NCI-H345 (cell line): ENCODE measurements at regions not wholly inside any gene's neighbourhood (a gene's known extent, or its start where the extent isn't known, plus 50 kb on each side); places are given as distances from the start of the nearest gene placed in this dataset.

Experiments
- DNase-seq: peaks from one replicate; lab custom pipeline; 2025; lab: John Stamatoyannopoulos, UW

- no peak for DNase-seq
Observed at GRCh38 chr13:78227709-78228108, 309.1 kb upstream of the EDNRB start.

- no peak for DNase-seq
Observed at GRCh38 chr13:78215458-78216108, 297.0 kb upstream of the EDNRB start.

GRCh38 chr13:78201411-78201810 is 282.8 kb upstream of the EDNRB start:
- no peak for DNase-seq

- no peak for DNase-seq
Observed at GRCh38 chr13:78198821-78199220, 280.2 kb upstream of the EDNRB start.

GRCh38 chr13:78198419-78198818 is 279.8 kb upstream of the EDNRB start:
- DNase-seq: peak; percentile 76

- no peak for DNase-seq
Observed at GRCh38 chr13:78197231-78197630, 278.6 kb upstream of the EDNRB start.

GRCh38 chr13:78194904-78195639 is 276.4 kb upstream of the EDNRB start:
- DNase-seq: no peak

GRCh38 chr13:78193846-78194245 is 275.2 kb upstream of the EDNRB start:
- DNase-seq: no peak

- DNase-seq: no peak
Observed at GRCh38 chr13:78192716-78193115, 274.1 kb upstream of the EDNRB start.

GRCh38 chr13:78190296-78190695 is 271.7 kb upstream of the EDNRB start:
- DNase-seq: no peak

- no peak for DNase-seq
Observed at GRCh38 chr13:78187781-78188180, 269.1 kb upstream of the EDNRB start.

- DNase-seq: no peak
Observed at GRCh38 chr13:78185700-78186099, 267.1 kb upstream of the EDNRB start.

- no peak for DNase-seq
Observed at GRCh38 chr13:78183732-78184131, 265.1 kb upstream of the EDNRB start.

- no peak for DNase-seq
Observed at GRCh38 chr13:78182813-78183212, 264.2 kb upstream of the EDNRB start.

GRCh38 chr13:78177306-78177705 is 258.7 kb upstream of the EDNRB start:
- no peak for DNase-seq

- no peak for DNase-seq
Observed at GRCh38 chr13:78176880-78177279, 258.2 kb upstream of the EDNRB start.

GRCh38 chr13:78169386-78169785 is 250.8 kb upstream of the EDNRB start:
- no peak for DNase-seq

- DNase-seq: no peak
Observed at GRCh38 chr13:78168981-78169380, 250.3 kb upstream of the EDNRB start.

- DNase-seq: no peak
Observed at GRCh38 chr13:78161266-78161665, 242.6 kb upstream of the EDNRB start.

- DNase-seq: peak; percentile 5
Observed at GRCh38 chr13:78160793-78161192, 242.2 kb upstream of the EDNRB start.

- DNase-seq: no peak
Observed at GRCh38 chr13:78152415-78152814, 233.8 kb upstream of the EDNRB start.

- DNase-seq: no peak
Observed at GRCh38 chr13:78147905-78148304, 229.3 kb upstream of the EDNRB start.

GRCh38 chr13:78145276-78145675 is 226.6 kb upstream of the EDNRB start:
- DNase-seq: no peak

GRCh38 chr13:78139765-78140164 is 221.1 kb upstream of the EDNRB start:
- no peak for DNase-seq
